K562 (cell line): ENCODE measurements at regions not wholly inside any gene's neighbourhood (a gene's known extent, or its start where the extent isn't known, plus 50 kb on each side); places are given as distances from the start of the nearest gene placed in this dataset.
"Not testable (repeated sequence)": the region's sequence is repeated elsewhere in the genome, so short reads cannot be mapped to it uniquely, and the experiment has no call there.

Source experiments
- ATAC-seq: fragments of 200-7000 bp; cut with Tn5 transposase; 3 replicates; pipeline ENCODE4 v1.9.1; 2020; ENCODE audit warnings: moderate library complexity
- BruUV-seq: library from RNA; stranded (reverse); fragments of 400-500 nt; replicated peaks from 2 replicates; lab custom pipeline; 2021; lab: Mats Ljungman, UMichigan
- CTCF ChIA-PET: fragments of 300-600 bp; formaldehyde crosslinking; extraction: SDS; loops from one replicate; lab custom pipeline; 2021; ENCODE audit warnings: low intra/inter-chr PET ratio; lab: Yijun Ruan, JAX
- POLR2A ChIA-PET: fragments of 300-600, 350-650 bp; sonication (Branson Sonifier 250); formaldehyde crosslinking; extraction: SDS; loops from one replicate; lab custom pipeline; 2021; ENCODE audit warnings: antibody characterized with exemption, inconsistent platforms; lab: Yijun Ruan, JAX
- DNase-seq, 4 experiments: peaks; one replicate each; pipeline versions ENCODE4 v3.0.0 to v3.0.0-alpha.2; 2011 to 2018; ENCODE audit warnings: low spot score in 3 of 4, mixed read lengths in 3 of 4; ENCODE audit errors: extremely low read depth in 1 of 4
- FAIRE-seq: peaks from 2 replicates; lab custom pipeline; 2011; peaks lifted over from hg19 to GRCh38; lab: Jason Lieb, UNC
- H2AFZ ChIP-seq: 2 replicates; pipeline ENCODE4 v1.6.0; 2011; ENCODE audit warnings: low read depth, low read length, control low read depth, inconsistent platforms
- H3K27ac ChIP-seq: fragments of 200-600 bp; 3 replicates; pipeline ENCODE4 v1.8.0; 2011; ENCODE audit warnings: low read depth, mild to moderate bottlenecking, control low read depth, inconsistent platforms, low read length, moderate library complexity, mixed read lengths; ENCODE audit errors: extremely low read depth
- H3K27me3 ChIP-seq, 2 experiments: fragments of 300-600 bp in 1 of 2; 2 replicates in 1 of 2; 3 replicates in 1 of 2; pipeline versions ENCODE4 v1.6.0 to v1.8.0; 2011; ENCODE audit warnings: inconsistent platforms in 2 of 2, low read length in 2 of 2, mild to moderate bottlenecking in 1 of 2, mixed read lengths in 1 of 2, moderate library complexity in 1 of 2; ENCODE audit not compliant: control insufficient read depth in 2 of 2, insufficient read depth in 2 of 2
- H3K36me3 ChIP-seq: fragments of 300-600 bp; 3 replicates; pipeline ENCODE4 v1.8.0; 2011; ENCODE audit warnings: mild to moderate bottlenecking, low read length, inconsistent platforms; ENCODE audit not compliant: control insufficient read depth, insufficient read depth
- H3K4me1 ChIP-seq, 2 experiments: fragments of 200-600 bp in 1 of 2; replicated peaks in 1 of 2; 2 replicates in 1 of 2; 3 replicates in 1 of 2; pipeline versions ENCODE4 v1.5.1 to v1.8.0; 2011; ENCODE audit warnings: inconsistent platforms in 2 of 2, low read length in 2 of 2, mild to moderate bottlenecking in 1 of 2, mixed read lengths in 1 of 2, moderate library complexity in 1 of 2; ENCODE audit not compliant: control insufficient read depth in 2 of 2, insufficient read depth in 2 of 2
- H3K4me2 ChIP-seq: 2 replicates; pipeline ENCODE4 v1.6.1; 2011; ENCODE audit warnings: low read length, control low read depth, inconsistent platforms, mixed read lengths; ENCODE audit not compliant: insufficient read depth
- H3K4me3 ChIP-seq: fragments of 200-600 bp; sonication (generic), shearing (Covaris generic); 2 replicates; pipeline ENCODE4 v1.5.1; 2016; ENCODE audit warnings: control low read depth, inconsistent platforms
- H3K79me2 ChIP-seq: fragments of 200-600 bp; 3 replicates; pipeline ENCODE4 v1.8.0; 2011; ENCODE audit warnings: low read length, inconsistent platforms; ENCODE audit not compliant: control insufficient read depth, insufficient read depth
- H3K9ac ChIP-seq, 2 experiments: 2 replicates each; pipeline versions ENCODE4 v1.6.0 to v1.6.1; 2011; ENCODE audit warnings: low read depth in 2 of 2, low read length in 2 of 2, control low read depth in 1 of 2, inconsistent platforms in 1 of 2, mild to moderate bottlenecking in 1 of 2, mixed read lengths in 1 of 2; ENCODE audit not compliant: insufficient read depth in 1 of 2
- H3K9me1 ChIP-seq: one replicate; pipeline ENCODE4 v1.6.0; 2011; ENCODE audit warnings: inconsistent platforms, mild to moderate bottlenecking, low read length, moderate library complexity; ENCODE audit not compliant: control insufficient read depth, insufficient read depth
- H3K9me3 ChIP-seq: replicated peaks from 2 replicates; pipeline ENCODE4 v1.5.1; 2011; ENCODE audit warnings: low read depth, low read length, inconsistent platforms; ENCODE audit not compliant: control insufficient read depth, insufficient read depth
- H4K20me1 ChIP-seq: replicated peaks from 2 replicates; pipeline ENCODE4 v1.6.1; 2011; ENCODE audit warnings: low read length, inconsistent platforms, mixed read lengths; ENCODE audit not compliant: control insufficient read depth, insufficient read depth
- WGBS: fragments of 100-300 bp; shearing (Covaris generic); methylation state at CpG from one replicate; pipeline ENCODE4 v1.1.6; 2016; ENCODE audit warnings: low coverage, mixed read lengths; ENCODE audit not compliant: insufficient coverage; ENCODE audit errors: missing lambda C conversion rate; 5-methylcytosine and 5-hydroxymethylcytosine counted together
- in situ Hi-C: fragments of 300-500 bp; cut with MboI; formaldehyde crosslinking; loops from 4 replicates; pipeline ENCODE4 v1.15.0; 2018; ENCODE audit warnings: inconsistent platforms, mixed read lengths
- intact Hi-C: fragments of 100-400 bp; cut with micrococcal nuclease; formaldehyde crosslinking; loops from 2 replicates; pipeline ENCODE4 v1.14.2; 2022

GRCh38 chr7:66489065-66489464, 139.6 kb upstream of the KCTD7 start:
- H3K4me2 ChIP-seq, BruUV-seq, H3K27ac ChIP-seq, H3K36me3 ChIP-seq, H3K9me3 ChIP-seq, POLR2A ChIA-PET, FAIRE-seq, CTCF ChIA-PET, H4K20me1 ChIP-seq, H3K9me1 ChIP-seq, ATAC-seq, DNase-seq, H3K27me3 ChIP-seq, H3K4me3 ChIP-seq, H3K9ac ChIP-seq, intact Hi-C loops, H2AFZ ChIP-seq, in situ Hi-C loops: not testable (repeated sequence)
- WGBS = 98% methylated on average over 8 of the region's 8 CpGs
- peaks cover 18% of the 10 kb centered on the region for H3K79me2 ChIP-seq
- peaks cover 2 to 14% of the 10 kb centered on the region in 2 experiments; a peak in 3 of 5 replicates for H3K4me1 ChIP-seq

GRCh38 chr7:66489741-66490140, 138.9 kb upstream of the KCTD7 start:
- H3K4me2 ChIP-seq, BruUV-seq, H2AFZ ChIP-seq, in situ Hi-C loops, H3K27ac ChIP-seq, H3K4me3 ChIP-seq, H3K27me3 ChIP-seq, H3K36me3 ChIP-seq, POLR2A ChIA-PET, H3K9me1 ChIP-seq, H4K20me1 ChIP-seq, H3K9ac ChIP-seq, CTCF ChIA-PET, FAIRE-seq, DNase-seq, ATAC-seq, H3K9me3 ChIP-seq: not testable (repeated sequence)
- Histone ChIP-seq H3K4me1 (peaks cover 2 to 20% of the 10 kb centered on the region in 2 experiments; a peak in 4 of 5 replicates), H3K79me2 (peaks cover 21% of the 10 kb centered on the region)
- 38% methylated on average over 2 of the region's 2 CpGs for WGBS
- intact Hi-C loops = loop anchor here (5.0 kb wide), 2 partner anchors 47 to 107 kb away; no protein-coding TSS in a partner anchor

GRCh38 chr7:66490979-66491378, 137.7 kb upstream of the KCTD7 start:
- H3K4me3 ChIP-seq, FAIRE-seq, H3K9me1 ChIP-seq, H4K20me1 ChIP-seq, DNase-seq, BruUV-seq, H3K4me2 ChIP-seq, ATAC-seq, CTCF ChIA-PET, H3K27me3 ChIP-seq, in situ Hi-C loops, H3K27ac ChIP-seq, POLR2A ChIA-PET, H3K9me3 ChIP-seq, H2AFZ ChIP-seq, H3K36me3 ChIP-seq, H3K9ac ChIP-seq: not testable (repeated sequence)
- intact Hi-C loops = loop anchor here (5.0 kb wide), 2 partner anchors 49 to 109 kb away; no protein-coding TSS in a partner anchor
- 94% methylated on average over 6 of the region's 11 CpGs for WGBS
- peaks cover 21% of the 10 kb centered on the region for H3K79me2 ChIP-seq
- peaks cover 2 to 25% of the 10 kb centered on the region in 2 experiments; a peak in 4 of 5 replicates for H3K4me1 ChIP-seq
